ENCODE measurements at regions not wholly inside any gene's neighbourhood (a gene's known extent, or its start where the extent isn't known, plus 50 kb on each side); places are given as distances from the start of the nearest gene placed in this dataset.

DNA sequence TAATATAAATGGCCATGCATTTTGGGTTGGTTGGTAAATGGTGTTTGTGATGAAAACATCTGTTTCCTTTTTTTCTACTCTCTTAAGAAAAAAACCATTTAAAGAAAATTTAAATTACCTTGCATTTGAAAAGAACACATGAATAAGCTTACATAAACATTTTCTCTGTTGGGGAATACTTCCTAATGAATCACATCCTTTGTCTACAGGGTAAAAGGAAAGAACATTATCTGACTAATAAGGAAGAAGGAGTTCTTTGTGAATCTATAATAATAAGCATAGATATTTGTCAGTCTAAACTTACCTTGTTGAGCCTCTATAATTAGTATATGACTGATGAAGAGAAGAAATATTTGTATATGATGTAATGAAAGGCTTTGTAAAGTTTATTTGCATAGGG is 254.1 kb upstream of the ZNF717 start:
- TF ChIP-seq, protein P1, sequence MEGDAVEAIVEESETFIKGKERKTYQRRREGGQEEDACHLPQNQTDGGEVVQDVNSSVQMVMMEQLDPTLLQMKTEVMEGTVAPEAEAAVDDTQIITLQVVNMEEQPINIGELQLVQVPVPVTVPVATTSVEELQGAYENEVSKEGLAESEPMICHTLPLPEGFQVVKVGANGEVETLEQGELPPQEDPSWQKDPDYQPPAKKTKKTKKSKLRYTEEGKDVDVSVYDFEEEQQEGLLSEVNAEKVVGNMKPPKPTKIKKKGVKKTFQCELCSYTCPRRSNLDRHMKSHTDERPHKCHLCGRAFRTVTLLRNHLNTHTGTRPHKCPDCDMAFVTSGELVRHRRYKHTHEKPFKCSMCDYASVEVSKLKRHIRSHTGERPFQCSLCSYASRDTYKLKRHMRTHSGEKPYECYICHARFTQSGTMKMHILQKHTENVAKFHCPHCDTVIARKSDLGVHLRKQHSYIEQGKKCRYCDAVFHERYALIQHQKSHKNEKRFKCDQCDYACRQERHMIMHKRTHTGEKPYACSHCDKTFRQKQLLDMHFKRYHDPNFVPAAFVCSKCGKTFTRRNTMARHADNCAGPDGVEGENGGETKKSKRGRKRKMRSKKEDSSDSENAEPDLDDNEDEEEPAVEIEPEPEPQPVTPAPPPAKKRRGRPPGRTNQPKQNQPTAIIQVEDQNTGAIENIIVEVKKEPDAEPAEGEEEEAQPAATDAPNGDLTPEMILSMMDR (IDR thresholded peaks at IDR 0.05), result no peak
- no peak for TF ChIP-seq POLR2AphosphoS5 (IDR thresholded peaks at IDR 0.05; ENCODE audit: low read depth, low read length)
- no peak for TF ChIP-seq TCF7L2 (IDR thresholded peaks at IDR 0.05; ENCODE audit: low read depth, low read length)
- no peak for TF ChIP-seq SIN3A (IDR thresholded peaks at IDR 0.05; ENCODE audit: borderline replicate concordance, insufficient read depth, low read depth, low read length)
- no peak for TF ChIP-seq REST (IDR thresholded peaks at IDR 0.05; ENCODE audit: insufficient read depth in 1 of 2, low read depth in 2 of 2, low read length in 1 of 2)

Data from Panc1 (cell line).